IMR-90 (cell line): ENCODE measurements at regions not wholly inside any gene's neighbourhood (a gene's known extent, or its start where the extent isn't known, plus 50 kb on each side); places are given as distances from the start of the nearest gene placed in this dataset.

Experiments
- ATAC-seq: fragments of 200-7000 bp; cut with Tn5 transposase; 2 replicates; pipeline ENCODE4 v1.9.1; 2020; ENCODE audit warnings: low read depth, mild to moderate bottlenecking, moderate library complexity
- BruUV-seq: library from RNA; stranded (reverse); fragments of 400-500 nt; replicated peaks from 2 replicates; lab custom pipeline; 2021; lab: Mats Ljungman, UMichigan
- CTCF ChIA-PET: fragments of 300-600 bp; formaldehyde crosslinking; extraction: SDS; loops from one replicate; lab custom pipeline; 2021; ENCODE audit warnings: antibody characterized with exemption; lab: Yijun Ruan, JAX
- POLR2A ChIA-PET: fragments of 300-600 bp; sonication (Branson Sonifier 250); formaldehyde crosslinking; loops from one replicate; lab custom pipeline; 2022; ENCODE audit warnings: antibody characterized with exemption; ENCODE audit not compliant: unreplicated experiment; lab: Charles Lee
- DNase-seq: peaks from one replicate; pipeline ENCODE4 v3.0.0; 2013
- H2AFZ ChIP-seq: replicated peaks from 2 replicates; pipeline ENCODE3; 2013; ENCODE audit warnings: low read length, mild to moderate bottlenecking; ENCODE audit not compliant: poor library complexity
- H2AK5ac ChIP-seq: 2 replicates; pipeline ENCODE4 v1.6.1; 2013; ENCODE audit warnings: low read depth, low read length, inconsistent platforms
- H2AK9ac ChIP-seq: replicated peaks from 2 replicates; pipeline ENCODE3; 2013; ENCODE audit warnings: mild to moderate bottlenecking, low read depth, low read length, moderate library complexity; ENCODE audit not compliant: poor library complexity
- H2BK120ac ChIP-seq: 2 replicates; pipeline ENCODE4 v1.6.1; 2013; ENCODE audit warnings: low read depth, low read length, inconsistent platforms
- H2BK15ac ChIP-seq: 3 replicates; pipeline ENCODE4 v1.6.1; 2013; ENCODE audit warnings: low read depth, low read length, inconsistent platforms
- H2BK20ac ChIP-seq: 2 replicates; pipeline ENCODE4 v1.6.1; 2013; ENCODE audit warnings: low read depth, mild to moderate bottlenecking, inconsistent platforms, low read length, moderate library complexity
- H2BK5ac ChIP-seq: 2 replicates; pipeline ENCODE4 v1.6.1; 2013; ENCODE audit warnings: mild to moderate bottlenecking, low read depth, low read length, inconsistent platforms; ENCODE audit not compliant: poor library complexity, severe bottlenecking
- H3K14ac ChIP-seq: replicated peaks from 2 replicates; pipeline ENCODE4 v1.6.1; 2013; ENCODE audit warnings: low read depth, low read length, inconsistent platforms
- H3K18ac ChIP-seq: 2 replicates; pipeline ENCODE4 v1.6.1; 2013; ENCODE audit warnings: low read depth, low read length, control low read depth
- H3K23ac ChIP-seq: 2 replicates; pipeline ENCODE4 v1.6.1; 2013; ENCODE audit warnings: low read depth, low read length, inconsistent platforms
- H3K27ac ChIP-seq: 2 replicates; pipeline ENCODE4 v1.5.1; 2013; ENCODE audit warnings: mild to moderate bottlenecking, control low read depth, low read length; ENCODE audit not compliant: insufficient read depth
- H3K27me3 ChIP-seq: 2 replicates; pipeline ENCODE4 v1.6.1; 2013; ENCODE audit warnings: low read length; ENCODE audit not compliant: control insufficient read depth, insufficient read depth
- H3K36me3 ChIP-seq: 2 replicates; pipeline ENCODE4 v1.6.1; 2013; ENCODE audit warnings: low read length, mixed read lengths; ENCODE audit not compliant: control insufficient read depth, insufficient read depth
- H3K4ac ChIP-seq: 2 replicates; pipeline ENCODE4 v1.6.1; 2013; ENCODE audit warnings: low read depth, low read length, inconsistent platforms
- H3K4me1 ChIP-seq: 2 replicates; pipeline ENCODE4 v1.6.1; 2013; ENCODE audit warnings: low read length, mixed read lengths; ENCODE audit not compliant: control insufficient read depth, insufficient read depth
- H3K4me2 ChIP-seq: 2 replicates; pipeline ENCODE4 v1.6.1; 2013; ENCODE audit warnings: low read depth, mild to moderate bottlenecking, control low read depth, low read length, moderate library complexity
- H3K4me3 ChIP-seq: 2 replicates; pipeline ENCODE4 v1.5.1; 2013; ENCODE audit warnings: low read depth, mild to moderate bottlenecking, control low read depth, low read length, moderate library complexity; ENCODE audit not compliant: insufficient read depth
- H3K56ac ChIP-seq: 2 replicates; pipeline ENCODE4 v1.6.1; 2013; ENCODE audit warnings: low read length, inconsistent platforms; ENCODE audit not compliant: insufficient read depth; ENCODE audit errors: extremely low read depth
- H3K79me1 ChIP-seq, 2 experiments: 2 replicates each; pipeline ENCODE4 v1.6.1; 2013; ENCODE audit warnings: low read length in 2 of 2, inconsistent platforms in 1 of 2, low read depth in 1 of 2
- H3K9ac ChIP-seq: 2 replicates; pipeline ENCODE4 v1.6.1; 2013; ENCODE audit warnings: low read depth, low read length, control low read depth
- H3K9me1 ChIP-seq: 2 replicates; pipeline ENCODE4 v1.6.1; 2013; ENCODE audit warnings: low read length, inconsistent platforms; ENCODE audit not compliant: insufficient read depth
- H3K9me3 ChIP-seq: 2 replicates; pipeline ENCODE4 v1.6.1; 2013; ENCODE audit warnings: low read length; ENCODE audit not compliant: control insufficient read depth, insufficient read depth
- H4K20me1 ChIP-seq: 2 replicates; pipeline ENCODE4 v1.6.1; 2013; ENCODE audit warnings: low read length, inconsistent platforms; ENCODE audit not compliant: insufficient read depth
- H4K5ac ChIP-seq: 2 replicates; pipeline ENCODE4 v1.6.1; 2013; ENCODE audit warnings: mild to moderate bottlenecking, low read depth, low read length, control low read depth
- H4K8ac ChIP-seq, 2 experiments: 2 replicates each; pipeline ENCODE4 v1.6.1; 2013; ENCODE audit warnings: low read depth in 2 of 2, low read length in 2 of 2, control low read depth in 1 of 2, inconsistent platforms in 1 of 2
- H4K91ac ChIP-seq: 2 replicates; pipeline ENCODE4 v1.6.1; 2013; ENCODE audit warnings: low read depth, low read length, inconsistent platforms; ENCODE audit not compliant: insufficient read depth
- CHD1 ChIP-seq: IDR thresholded peaks from 2 replicates; pipeline ENCODE4 v1.6.1; 2012; ENCODE audit warnings: low read depth, low read length, improper control_type of control experiment
- FOS ChIP-seq: fragments of 150-350 bp; IDR thresholded peaks from 2 replicates; pipeline ENCODE4 v1.6.1; 2016; ENCODE audit warnings: low read depth, low read length
- MXI1 ChIP-seq: IDR thresholded peaks from 2 replicates; pipeline ENCODE4 v1.6.1; 2012; ENCODE audit warnings: low read depth, mild to moderate bottlenecking, low read length, moderate library complexity, borderline replicate concordance
- NFE2L2 ChIP-seq: fragments of 150-350 bp; IDR thresholded peaks from 2 replicates; pipeline ENCODE4 v1.6.1; 2016; ENCODE audit warnings: low read depth, mild to moderate bottlenecking, low read length
- POLR2A ChIP-seq: IDR thresholded peaks from 2 replicates; pipeline ENCODE4 v1.6.1; 2012; ENCODE audit warnings: mild to moderate bottlenecking, low read depth, low read length
- RAD21 ChIP-seq: IDR thresholded peaks from 2 replicates; pipeline ENCODE4 v1.6.1; 2012; ENCODE audit warnings: low read length, improper control_type of control experiment
- RCOR1 ChIP-seq: IDR thresholded peaks from 2 replicates; pipeline ENCODE4 v1.6.1; 2012; ENCODE audit warnings: mild to moderate bottlenecking, low read length, improper control_type of control experiment; ENCODE audit not compliant: insufficient replicate concordance
- RFX5 ChIP-seq: IDR thresholded peaks from 2 replicates; pipeline ENCODE4 v1.8.0; 2012; ENCODE audit warnings: low read depth, mild to moderate bottlenecking, low read length, moderate library complexity
- SMC3 ChIP-seq: fragments of 150-350 bp; IDR thresholded peaks from 2 replicates; pipeline ENCODE4 v1.6.1; 2016; ENCODE audit warnings: low read depth, mild to moderate bottlenecking, antibody characterized with exemption, low read length, moderate library complexity
- USF2 ChIP-seq: fragments of 150-350 bp; IDR thresholded peaks from 2 replicates; pipeline ENCODE4 v1.6.1; 2017; ENCODE audit warnings: mild to moderate bottlenecking, antibody characterized with exemption, low read length, low read depth
- WGBS, 2 experiments: methylation state at CpG; one replicate each; pipeline versions ENCODE4 v1.1.5 to v1.1.7; 2013; ENCODE audit warnings: missing lambda C conversion rate in 2 of 2; ENCODE audit not compliant: insufficient read length in 1 of 2; ENCODE audit errors: extremely low coverage in 2 of 2; 5-methylcytosine and 5-hydroxymethylcytosine counted together
- dilution Hi-C: fragments of 300-500 bp; cut with HindIII; formaldehyde crosslinking; loops from one replicate; pipeline ENCODE4 v1.14.3; 2018; ENCODE audit warnings: low sequenced_read_pairs; ENCODE audit not compliant: unreplicated experiment
- in situ Hi-C: fragments of 300-500 bp; cut with MboI; formaldehyde crosslinking; loops from 3 replicates; pipeline ENCODE4 v1.14.3; 2019; ENCODE audit warnings: low sequenced_read_pairs, inconsistent platforms, mixed read lengths
- intact Hi-C: fragments of 100-400 bp; cut with micrococcal nuclease; formaldehyde crosslinking; loops from 2 replicates; pipeline ENCODE4 v1.10.0; 2022

GRCh38 chr5:123264394-123264793, 158.8 kb downstream of the CEP120 start:
- CTCF ChIA-PET: no interaction called here
- no peak overlapping the region for H3K23ac ChIP-seq
- BruUV-seq: no TSS peak

More at GRCh38 chr5:123264394-123264793, 158.8 kb downstream of the CEP120 start:
- no peaks in the 10 kb centered on the region for H3K9me1 ChIP-seq
- no peaks in the 10 kb centered on the region for H3K36me3 ChIP-seq
- no peaks in the 10 kb centered on the region for H4K20me1 ChIP-seq
- no peak overlapping the region for H3K56ac ChIP-seq
- H3K27me3 ChIP-seq: no peaks in the 10 kb centered on the region; the same call in 1 of the 2 replicates
- POLR2A ChIA-PET: no interaction called here
- H3K4me2 ChIP-seq: no peak overlapping the region
- no peak overlapping the region for H3K18ac ChIP-seq
- H3K9ac ChIP-seq: no peak overlapping the region
- H4K8ac ChIP-seq: no peak overlapping the region
- H3K79me1 ChIP-seq: no peaks in the 10 kb centered on the region
- no peak overlapping the region for H3K4me3 ChIP-seq
- no peaks in the 10 kb centered on the region for H3K9me3 ChIP-seq
- WGBS, 2 experiments: no CpG with 5 or more reads among the region's 2 CpGs
- no peak overlapping the region for H2BK15ac ChIP-seq
- dilution Hi-C loops (no loop called here), in situ Hi-C loops (no loop called here), intact Hi-C loops (no loop called here)
- ATAC-seq (no peak), DNase-seq (no peak)
- no peak overlapping the region for H3K27ac ChIP-seq
- H2BK20ac ChIP-seq: no peak overlapping the region
- H2AK5ac ChIP-seq: no peak overlapping the region
- no peak overlapping the region for H2BK5ac ChIP-seq
- H2BK120ac ChIP-seq: no peak overlapping the region
- no peaks in the 10 kb centered on the region for H3K4me1 ChIP-seq
- no peak overlapping the region for H3K4ac ChIP-seq
- H3K14ac ChIP-seq: no peak overlapping the region
- H2AFZ ChIP-seq: no peak overlapping the region
- no peak overlapping the region for H4K5ac ChIP-seq
- no peak overlapping the region for H2AK9ac ChIP-seq
- TF ChIP-seq RFX5: no peak
- no peak for TF ChIP-seq NFE2L2
- TF ChIP-seq RAD21: no peak
- TF ChIP-seq SMC3: no peak
- TF ChIP-seq MXI1: no peak
- no peak for TF ChIP-seq USF2
- no peak for TF ChIP-seq CHD1
- TF ChIP-seq POLR2A: no peak
- no peak for TF ChIP-seq FOS
- no peak for TF ChIP-seq RCOR1
- no peak overlapping the region for H4K91ac ChIP-seq
